GM23248 (cell line): ENCODE measurements at regions not wholly inside any gene's neighbourhood (a gene's known extent, or its start where the extent isn't known, plus 50 kb on each side); places are given as distances from the start of the nearest gene placed in this dataset.

ENCODE experiments used
- EZH2 ChIP-seq: fragments of 200-600 bp; sonication (generic); IDR thresholded peaks from 2 replicates; pipeline ENCODE4 v1.6.1; 2018; ENCODE audit warnings: antibody characterized with exemption, mild to moderate bottlenecking; ENCODE audit not compliant: insufficient read depth, poor library complexity, severe bottlenecking
- EZH2phosphoT487 ChIP-seq: fragments of 200-600 bp; sonication (generic); IDR thresholded peaks from 2 replicates; pipeline ENCODE4 v1.6.1; 2018; ENCODE audit warnings: antibody characterized with exemption, moderate library complexity, mild to moderate bottlenecking, low read depth; ENCODE audit not compliant: insufficient read depth

DNA sequence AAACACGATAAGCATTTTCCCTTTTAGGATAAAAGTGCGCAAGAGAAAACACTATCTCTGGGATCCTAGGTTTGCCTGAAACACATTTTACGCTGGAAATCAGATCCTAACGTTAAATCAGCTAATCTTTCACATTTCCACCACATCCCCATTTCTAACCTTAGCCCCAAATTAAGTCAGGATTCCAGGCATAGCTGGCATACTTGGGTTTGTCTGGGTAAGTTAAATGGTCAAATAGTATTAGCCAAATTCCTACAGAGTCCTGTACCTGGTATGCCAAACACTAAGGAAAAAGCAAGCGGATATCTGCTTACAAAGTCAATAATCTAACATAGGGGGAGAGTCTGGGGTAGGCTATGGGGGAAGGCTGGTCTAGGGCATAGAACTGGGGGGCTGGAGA, 557.4 kb upstream of the ZFHX3 start:
- TF ChIP-seq EZH2phosphoT487 = no peak
- no peak for TF ChIP-seq EZH2
